Activated naive CD8-positive, alpha-beta T cell treated with anti-CD3 and anti-CD28 coated beads, Interleukin-2, amount 10 ng/mL, durations not matched to agents 7 days and 5 days (primary cell): ENCODE measurements at regions not wholly inside any gene's neighbourhood (a gene's known extent, or its start where the extent isn't known, plus 50 kb on each side); places are given as distances from the start of the nearest gene placed in this dataset.
"Not testable (repeated sequence)": the region's sequence is repeated elsewhere in the genome, so short reads cannot be mapped to it uniquely, and the experiment has no call there.

Experiments
- ATAC-seq: fragments of 150-1000 bp; cut with Tn5 transposase; one replicate; pipeline ENCODE4 v1.10.0; 2021; ENCODE audit warnings: low read depth, moderate library complexity
- POLR2A ChIA-PET: fragments of 350-600 bp; sonication (Branson Sonifier 250); formaldehyde crosslinking; loops from one replicate; lab custom pipeline; 2021; ENCODE audit warnings: antibody characterized with exemption; lab: Charles Lee
- DNase-seq: peaks from one replicate; pipeline ENCODE4 v3.0.0; 2021
- H3K27ac Mint-ChIP-seq: one replicate; pipeline ENCODE4 v1.8.0; 2022; ENCODE audit warnings: mild to moderate bottlenecking, mixed read lengths
- H3K27me3 Mint-ChIP-seq: one replicate; pipeline ENCODE4 v1.8.0; 2022; ENCODE audit warnings: mild to moderate bottlenecking, moderate library complexity, mixed read lengths
- H3K36me3 Mint-ChIP-seq: one replicate; pipeline ENCODE4 v1.8.0; 2021; ENCODE audit warnings: mild to moderate bottlenecking, mixed read lengths
- H3K4me1 Mint-ChIP-seq: one replicate; pipeline ENCODE4 v1.8.0; 2021; ENCODE audit warnings: mixed read lengths
- H3K4me3 Mint-ChIP-seq: one replicate; pipeline ENCODE4 v1.8.0; 2022; ENCODE audit warnings: mild to moderate bottlenecking, moderate library complexity, mixed read lengths
- H3K9me3 Mint-ChIP-seq: one replicate; pipeline ENCODE4 v1.8.0; 2021; ENCODE audit warnings: mixed read lengths

DNA sequence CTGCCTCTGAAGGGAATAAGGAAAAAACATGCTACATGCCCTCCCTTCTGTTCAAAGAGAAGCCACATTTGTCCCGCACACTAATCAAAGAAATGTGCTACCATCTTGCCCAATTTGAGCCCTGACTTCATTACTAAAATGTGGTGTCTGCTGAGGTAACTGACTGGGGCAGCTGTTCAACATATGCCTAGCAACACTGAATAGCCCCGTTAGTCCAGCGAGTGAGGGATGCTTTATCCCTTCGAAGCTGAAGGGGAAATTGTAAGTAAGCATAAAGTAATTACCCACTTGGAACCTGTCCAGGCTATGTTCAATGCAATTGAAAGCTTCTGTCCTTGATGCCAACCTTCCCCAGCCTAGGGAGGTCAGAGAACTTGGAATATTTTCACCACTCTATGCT is 310.6 kb downstream of the SEC16B start:
- Mint-ChIP-seq H3K4me3 (no peak overlapping the region), H3K27me3 (no peaks in the 10 kb centered on the region), H3K36me3 (no peaks in the 10 kb centered on the region), H3K27ac (no peak overlapping the region), H3K9me3 (peaks cover 2% of the 10 kb centered on the region), H3K4me1 (no peaks in the 10 kb centered on the region)
- POLR2A ChIA-PET: no interaction called here
- ATAC-seq (no peak), DNase-seq (no peak)

DNA sequence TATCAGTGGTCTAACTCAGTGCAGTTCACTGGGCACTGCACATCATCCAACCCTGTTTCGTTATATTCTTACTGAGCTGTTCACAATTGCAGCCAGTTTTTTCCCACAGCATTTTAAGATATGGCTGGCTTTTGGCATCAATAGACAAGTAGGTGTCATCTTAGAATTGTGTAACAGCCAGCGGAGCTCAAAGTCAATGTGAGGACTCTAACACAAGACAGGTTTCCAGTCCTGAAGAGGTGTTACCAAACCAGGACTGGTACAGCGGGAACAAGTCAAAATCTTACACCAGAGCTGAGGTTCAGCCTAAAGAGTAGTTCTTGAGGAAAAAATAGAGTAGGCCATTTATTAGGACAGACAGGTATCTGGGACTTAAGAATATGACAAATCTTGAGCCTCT is 313.3 kb downstream of the SEC16B start:
- H3K36me3 Mint-ChIP-seq: no peaks in the 10 kb centered on the region
- no peak for ATAC-seq
- no peaks in the 10 kb centered on the region for H3K27me3 Mint-ChIP-seq
- no peaks in the 10 kb centered on the region for H3K4me1 Mint-ChIP-seq
- no peak overlapping the region for H3K27ac Mint-ChIP-seq
- H3K9me3 Mint-ChIP-seq: peaks cover 2% of the 10 kb centered on the region
- no peak overlapping the region for H3K4me3 Mint-ChIP-seq
- POLR2A ChIA-PET: no interaction called here
- no peak for DNase-seq

DNA sequence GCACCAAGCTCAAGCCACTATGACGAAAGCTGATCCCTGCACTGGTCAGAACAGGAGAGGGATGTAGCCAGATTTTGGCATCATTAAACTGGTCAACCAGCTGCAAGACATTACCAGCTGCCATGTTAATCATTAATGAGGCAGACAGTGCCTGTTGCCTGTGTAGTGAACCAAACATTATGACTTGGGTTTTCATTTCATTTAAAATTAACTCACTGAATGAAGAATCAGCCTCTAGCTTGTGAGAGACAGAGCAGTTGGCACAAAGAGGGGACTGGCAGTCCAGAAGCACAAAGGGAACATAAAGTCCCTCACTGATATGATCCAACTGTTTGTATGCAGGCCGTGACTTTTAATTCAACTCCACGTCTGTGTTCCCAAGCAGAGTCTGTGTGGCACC is 318.9 kb downstream of the SEC16B start:
- H3K9me3 Mint-ChIP-seq: peaks cover 5% of the 10 kb centered on the region
- no peaks in the 10 kb centered on the region for H3K36me3 Mint-ChIP-seq
- no peak overlapping the region for H3K27ac Mint-ChIP-seq
- H3K4me1 Mint-ChIP-seq: no peaks in the 10 kb centered on the region
- DNase-seq: no peak
- H3K4me3 Mint-ChIP-seq: no peak overlapping the region
- POLR2A ChIA-PET: no interaction called here
- H3K27me3 Mint-ChIP-seq: no peaks in the 10 kb centered on the region
- ATAC-seq: no peak

DNA sequence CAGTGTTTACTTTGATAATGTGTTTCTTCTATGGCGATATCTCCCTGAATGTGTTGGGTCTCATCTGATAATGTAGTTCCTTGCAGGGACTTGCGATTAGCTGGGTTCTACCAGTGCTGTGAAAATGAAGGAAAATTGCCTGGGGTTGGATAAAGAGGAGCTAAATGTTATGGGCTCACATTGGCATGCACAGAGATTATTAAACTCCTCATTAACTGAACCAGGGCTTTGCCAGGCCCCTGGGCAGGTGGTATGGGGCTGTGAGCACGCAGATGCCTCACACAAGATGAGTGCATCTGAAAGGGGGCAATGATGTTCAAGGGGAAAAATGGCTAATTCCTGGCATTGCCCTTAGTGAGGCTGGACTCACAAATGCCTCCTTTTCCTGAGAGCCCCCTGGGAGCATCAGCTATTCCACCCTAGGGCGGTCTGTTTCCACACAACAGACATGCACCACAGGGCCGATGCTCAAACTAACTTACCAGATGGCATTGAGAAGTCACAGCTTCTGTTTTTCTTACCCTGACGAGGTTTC is 321.1 kb downstream of the SEC16B start:
- DNase-seq (no peak), ATAC-seq (no peak)
- H3K27ac Mint-ChIP-seq: no peak overlapping the region
- H3K36me3 Mint-ChIP-seq: no peaks in the 10 kb centered on the region
- peaks cover 2% of the 10 kb centered on the region for H3K9me3 Mint-ChIP-seq
- no peaks in the 10 kb centered on the region for H3K4me1 Mint-ChIP-seq
- POLR2A ChIA-PET: no interaction called here
- no peaks in the 10 kb centered on the region for H3K27me3 Mint-ChIP-seq
- no peak overlapping the region for H3K4me3 Mint-ChIP-seq

DNA sequence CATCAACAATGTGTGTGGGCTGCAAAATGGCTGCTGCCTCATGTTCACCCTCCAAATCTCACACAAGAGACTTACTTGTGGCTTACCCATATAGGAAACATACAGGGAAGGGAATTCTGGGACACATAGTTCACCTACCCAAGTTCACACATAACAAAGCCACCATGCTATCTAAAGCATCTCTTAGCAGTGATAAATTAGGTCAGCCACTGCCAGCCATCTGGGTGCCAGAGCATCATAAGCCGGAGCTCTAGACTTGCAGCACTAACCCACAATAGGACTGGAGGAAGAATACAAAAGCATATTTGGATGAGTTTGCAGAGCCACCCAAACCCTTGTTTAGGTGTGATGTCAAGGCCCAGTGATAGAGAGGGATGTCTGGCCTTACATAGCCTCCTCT is 321.7 kb downstream of the SEC16B start:
- H3K27me3 Mint-ChIP-seq: no peaks in the 10 kb centered on the region
- H3K9me3 Mint-ChIP-seq: peaks cover 2% of the 10 kb centered on the region
- no peak overlapping the region for H3K4me3 Mint-ChIP-seq
- no peaks in the 10 kb centered on the region for H3K36me3 Mint-ChIP-seq
- DNase-seq (no peak), ATAC-seq (no peak)
- H3K4me1 Mint-ChIP-seq: no peaks in the 10 kb centered on the region
- POLR2A ChIA-PET: no interaction called here
- H3K27ac Mint-ChIP-seq: no peak overlapping the region

DNA sequence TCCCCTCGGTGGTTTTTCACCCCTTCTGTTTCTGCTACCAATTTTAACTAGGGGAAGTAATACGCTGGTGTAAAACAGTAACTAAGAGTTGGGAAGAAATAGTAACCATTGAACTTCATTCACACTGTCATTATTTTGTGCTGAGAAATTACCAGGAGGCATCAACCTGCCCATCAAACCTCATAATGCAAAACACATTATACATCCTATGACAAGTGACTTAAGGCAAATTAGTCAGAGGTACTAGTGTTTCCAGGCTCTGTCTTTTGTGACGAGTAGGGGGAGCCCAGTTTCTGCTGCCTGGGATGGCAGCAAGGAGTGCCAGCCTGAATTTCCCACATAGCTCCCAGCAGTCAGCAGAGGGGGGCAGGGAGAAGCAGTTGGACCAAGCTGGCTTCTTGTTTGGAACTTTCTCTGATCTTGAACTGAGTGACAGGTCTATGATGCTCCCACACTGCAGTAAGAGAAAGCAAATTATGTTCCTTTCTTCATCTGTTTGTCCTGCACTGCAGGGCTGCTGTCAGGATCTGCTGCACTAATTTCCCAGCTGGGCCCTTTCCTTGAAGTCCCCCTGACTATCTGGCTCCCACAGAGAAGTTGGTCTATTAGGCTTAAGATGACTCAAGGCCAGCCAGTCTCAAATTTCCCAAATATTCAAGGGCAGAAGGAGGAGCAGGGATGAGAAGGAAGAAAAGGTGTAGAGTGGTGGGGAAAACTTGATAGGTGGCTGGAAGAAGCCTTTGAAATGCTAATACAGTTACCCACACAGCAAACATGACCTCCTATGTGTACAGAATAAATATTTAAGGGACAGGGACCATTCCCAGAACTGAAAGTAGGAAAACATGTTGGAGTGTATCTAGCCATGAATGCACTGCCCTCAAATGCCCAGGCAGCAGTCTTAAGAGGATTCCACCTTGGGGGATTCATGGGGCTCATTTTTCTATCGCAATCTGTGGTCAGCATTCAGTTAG is 322.8 kb downstream of the SEC16B start:
- H3K27me3 Mint-ChIP-seq: no peaks in the 10 kb centered on the region
- ATAC-seq (no peak), DNase-seq (no peak)
- H3K9me3 Mint-ChIP-seq: peaks cover 2% of the 10 kb centered on the region
- H3K4me1 Mint-ChIP-seq: no peaks in the 10 kb centered on the region
- no peak overlapping the region for H3K27ac Mint-ChIP-seq
- POLR2A ChIA-PET: no interaction called here
- no peak overlapping the region for H3K4me3 Mint-ChIP-seq
- no peaks in the 10 kb centered on the region for H3K36me3 Mint-ChIP-seq

DNA sequence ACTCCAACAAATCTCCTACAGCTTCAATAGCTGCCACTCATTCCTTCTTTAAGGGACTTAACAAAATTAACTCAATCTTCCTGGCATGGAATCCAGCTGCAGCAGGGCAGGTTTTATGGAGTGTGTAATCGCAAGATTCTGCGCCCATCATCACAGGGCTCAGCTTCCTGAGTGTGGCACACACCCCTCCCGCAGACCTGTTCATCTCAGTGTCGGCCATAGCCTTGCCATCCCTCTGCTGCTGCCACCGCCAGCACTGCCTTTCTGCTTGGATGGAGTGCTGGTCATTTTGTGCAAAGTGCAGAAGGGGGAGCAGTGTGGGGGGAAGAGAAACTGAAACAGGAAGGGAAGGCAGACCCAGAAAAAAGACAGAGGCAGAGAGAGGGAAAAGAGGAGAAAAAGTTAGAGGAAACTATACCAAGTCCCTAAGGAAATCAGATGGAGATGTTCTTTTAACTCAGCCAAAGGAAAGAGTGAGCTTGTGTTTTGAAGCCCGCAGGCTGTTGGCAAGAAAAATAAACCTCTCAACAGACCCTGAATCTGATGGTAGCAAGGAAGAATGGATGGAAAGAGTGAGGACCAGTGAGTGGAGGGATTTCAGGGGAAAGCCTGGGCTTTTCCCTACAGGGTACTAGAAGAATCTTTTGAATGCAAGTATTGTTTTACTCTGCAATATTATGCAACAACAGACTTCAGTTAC is 324.2 kb downstream of the SEC16B start:
- H3K4me3 Mint-ChIP-seq: no peak overlapping the region
- ATAC-seq (no peak), DNase-seq (no peak)
- no peaks in the 10 kb centered on the region for H3K27me3 Mint-ChIP-seq
- no peak overlapping the region for H3K27ac Mint-ChIP-seq
- H3K36me3 Mint-ChIP-seq: no peaks in the 10 kb centered on the region
- POLR2A ChIA-PET: no interaction called here
- peaks cover 2% of the 10 kb centered on the region for H3K9me3 Mint-ChIP-seq
- no peaks in the 10 kb centered on the region for H3K4me1 Mint-ChIP-seq

DNA sequence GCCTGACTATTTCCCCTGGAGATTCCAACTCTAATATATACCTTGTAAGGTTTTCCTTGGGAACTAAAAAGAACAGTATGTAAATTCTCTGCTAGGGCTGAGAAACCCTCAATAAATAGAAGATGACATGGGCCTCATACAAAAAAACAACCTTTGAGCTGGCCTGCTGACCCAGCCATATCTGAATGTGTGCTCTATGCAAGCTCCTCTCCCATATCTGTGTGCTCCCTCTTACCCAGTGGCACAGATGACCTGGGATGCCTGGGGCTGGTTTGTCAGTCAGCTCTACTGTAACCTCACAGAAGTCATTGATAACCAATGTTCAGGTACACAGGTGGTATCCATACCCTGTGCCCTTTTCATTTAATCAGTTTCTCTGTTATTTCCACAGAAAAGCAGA is 329.2 kb downstream of the SEC16B start:
- Mint-ChIP-seq H3K4me1 (no peaks in the 10 kb centered on the region), H3K27me3 (no peaks in the 10 kb centered on the region), H3K36me3 (no peaks in the 10 kb centered on the region), H3K4me3 (no peak overlapping the region), H3K27ac (no peak overlapping the region), H3K9me3 (peaks cover 1% of the 10 kb centered on the region)
- POLR2A ChIA-PET: no interaction called here
- ATAC-seq (no peak), DNase-seq (no peak)

DNA sequence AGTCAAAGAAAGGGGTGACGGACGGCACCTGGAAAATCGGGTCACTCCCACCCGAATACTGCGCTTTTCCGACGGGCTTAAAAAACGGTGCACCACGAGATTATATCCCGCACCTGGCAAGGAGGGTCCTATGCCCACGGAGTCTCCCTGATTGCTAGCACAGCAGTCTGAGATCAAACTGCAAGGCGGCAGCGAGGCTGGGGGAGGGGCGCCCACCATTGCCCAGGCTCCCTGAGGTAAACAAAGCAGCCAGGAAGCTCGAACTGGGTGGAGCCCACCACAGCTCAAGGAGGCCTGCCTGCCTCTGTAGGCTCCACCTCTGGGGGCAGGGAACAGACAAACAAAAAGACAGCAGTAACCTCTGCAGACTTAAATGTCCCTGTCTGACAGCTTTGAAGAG is 335.7 kb downstream of the SEC16B start:
- H3K36me3 Mint-ChIP-seq, H3K27me3 Mint-ChIP-seq, ATAC-seq, DNase-seq, H3K4me1 Mint-ChIP-seq, H3K27ac Mint-ChIP-seq, H3K4me3 Mint-ChIP-seq, H3K9me3 Mint-ChIP-seq, POLR2A ChIA-PET: not testable (repeated sequence)

DNA sequence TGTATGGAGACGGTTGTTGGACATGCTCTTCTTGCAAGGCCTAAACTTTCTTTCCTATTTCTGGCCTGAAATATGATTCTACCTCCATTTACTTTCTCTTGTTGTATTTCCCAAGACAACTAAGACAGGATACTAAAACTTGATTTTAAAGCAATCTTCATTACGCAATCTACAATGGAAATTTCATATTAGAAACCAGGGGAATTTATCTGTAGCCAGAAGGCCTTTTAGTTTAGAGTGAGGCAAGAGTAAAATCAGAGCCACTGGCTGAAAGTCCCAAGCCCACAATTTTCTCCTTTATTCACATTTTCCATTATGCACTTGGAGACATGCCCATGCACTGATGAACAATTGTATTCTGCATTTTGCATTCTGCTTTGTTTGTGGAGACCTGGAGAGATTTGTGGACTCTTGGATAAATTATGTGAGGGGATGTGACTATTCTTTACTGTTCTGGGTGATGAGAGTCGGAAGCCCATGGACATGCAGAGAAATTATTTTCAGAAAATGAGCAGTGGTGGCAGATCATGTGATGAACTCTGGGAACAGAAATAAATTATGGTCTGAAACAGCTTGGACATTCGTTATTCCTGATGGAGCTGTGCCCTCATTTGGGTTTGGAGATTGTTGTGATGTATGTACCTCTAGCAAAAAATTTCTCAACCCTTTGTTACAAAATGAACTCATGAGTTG is 336.8 kb downstream of the SEC16B start:
- Mint-ChIP-seq H3K9me3 (peaks cover 2% of the 10 kb centered on the region), H3K4me3 (no peak overlapping the region), H3K36me3 (no peaks in the 10 kb centered on the region), H3K4me1 (no peaks in the 10 kb centered on the region), H3K27ac (no peak overlapping the region), H3K27me3 (no peaks in the 10 kb centered on the region)
- POLR2A ChIA-PET: no interaction called here
- no peak for ATAC-seq
- DNase-seq: no peak

DNA sequence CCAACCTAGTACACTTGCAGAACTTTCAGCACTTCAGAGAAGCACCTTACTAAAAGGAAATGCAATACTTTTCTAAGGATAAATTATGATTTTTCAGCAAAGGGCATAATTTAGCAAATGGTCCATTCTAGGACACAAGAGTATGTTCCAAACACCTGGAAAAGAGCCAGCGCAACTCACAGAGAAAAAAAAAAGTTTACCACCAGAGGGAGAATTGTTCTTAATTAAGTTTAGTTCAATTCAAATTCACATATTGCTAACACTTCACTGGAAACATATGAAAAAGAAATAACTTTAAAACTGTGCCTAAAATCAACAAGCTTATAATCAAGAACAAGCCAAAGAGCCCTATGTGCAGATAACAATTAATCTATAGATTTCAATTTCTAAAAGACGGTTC is 338.1 kb downstream of the SEC16B start:
- Mint-ChIP-seq H3K4me1 (no peaks in the 10 kb centered on the region), H3K27me3 (no peaks in the 10 kb centered on the region), H3K27ac (no peak overlapping the region), H3K4me3 (no peak overlapping the region), H3K36me3 (no peaks in the 10 kb centered on the region), H3K9me3 (peaks cover 2% of the 10 kb centered on the region)
- ATAC-seq: no peak
- POLR2A ChIA-PET: no interaction called here
- no peak for DNase-seq

DNA sequence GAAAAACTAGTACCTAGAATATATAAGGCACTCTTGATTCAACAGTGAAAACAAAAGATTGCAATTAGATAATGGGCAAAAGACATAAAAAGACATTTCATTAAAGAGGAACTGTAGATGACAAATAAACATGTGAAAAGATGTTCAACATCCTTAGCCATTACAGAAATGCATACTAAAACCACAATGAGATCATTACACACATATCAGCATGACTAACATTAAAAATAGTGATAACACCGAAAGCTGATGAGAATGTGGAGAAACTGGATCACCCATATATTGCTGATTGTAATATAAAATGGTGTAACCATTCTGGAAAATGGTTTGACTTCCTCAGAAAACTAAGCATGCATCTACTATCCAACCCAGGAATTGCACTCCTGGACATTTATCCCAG is 340.3 kb downstream of the SEC16B start:
- POLR2A ChIA-PET: no interaction called here
- H3K27me3 Mint-ChIP-seq: no peaks in the 10 kb centered on the region
- H3K4me1 Mint-ChIP-seq: no peaks in the 10 kb centered on the region
- no peak for ATAC-seq
- no peak for DNase-seq
- H3K36me3 Mint-ChIP-seq: no peaks in the 10 kb centered on the region
- peaks cover 7% of the 10 kb centered on the region for H3K9me3 Mint-ChIP-seq
- H3K4me3 Mint-ChIP-seq: no peak overlapping the region
- H3K27ac Mint-ChIP-seq: no peak overlapping the region

DNA sequence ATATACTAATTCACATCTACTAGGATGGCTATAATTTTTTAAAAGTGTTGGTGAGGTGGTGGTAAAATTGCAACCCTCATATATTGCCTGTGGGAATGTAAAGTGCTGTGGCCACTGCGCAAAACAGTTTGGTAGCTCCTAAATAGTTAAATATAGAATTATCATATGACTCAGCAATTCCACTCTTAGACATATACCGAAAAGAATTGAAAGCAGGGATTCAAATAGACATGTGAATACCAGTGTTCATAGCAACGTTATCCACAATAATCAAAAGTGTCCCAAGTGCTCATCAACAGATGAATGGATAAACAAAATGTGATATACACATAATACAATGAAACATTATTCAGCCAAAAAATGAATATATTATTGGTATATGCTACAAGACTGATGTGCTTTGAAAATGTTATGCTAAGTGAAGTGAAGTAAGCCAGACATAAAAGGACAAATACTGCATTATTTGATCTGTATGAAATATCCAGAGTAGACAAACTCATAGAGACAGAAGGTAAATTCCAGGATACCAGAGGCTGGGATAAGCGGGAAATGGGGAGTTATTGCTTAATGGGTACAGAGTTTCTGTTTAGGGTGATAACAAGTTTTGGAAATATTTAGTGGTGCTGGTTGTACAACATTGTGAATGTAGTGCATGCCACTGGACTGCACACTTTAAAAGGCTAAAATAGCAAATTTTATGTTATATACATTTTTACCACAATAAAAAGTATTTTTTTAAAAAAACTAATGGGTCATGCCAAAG is 342.5 kb downstream of the SEC16B start:
- ATAC-seq (no peak), DNase-seq (no peak)
- Mint-ChIP-seq H3K9me3 (peaks cover 9% of the 10 kb centered on the region), H3K27ac (no peak overlapping the region), H3K4me3 (no peak overlapping the region), H3K27me3 (no peaks in the 10 kb centered on the region), H3K4me1 (no peaks in the 10 kb centered on the region), H3K36me3 (no peaks in the 10 kb centered on the region)
- POLR2A ChIA-PET: no interaction called here
